ENCODE measurements at regions not wholly inside any gene's neighbourhood (a gene's known extent, or its start where the extent isn't known, plus 50 kb on each side); places are given as distances from the start of the nearest gene placed in this dataset.
"Not testable (repeated sequence)": the region's sequence is repeated elsewhere in the genome, so short reads cannot be mapped to it uniquely, and the experiment has no call there.

DNA sequence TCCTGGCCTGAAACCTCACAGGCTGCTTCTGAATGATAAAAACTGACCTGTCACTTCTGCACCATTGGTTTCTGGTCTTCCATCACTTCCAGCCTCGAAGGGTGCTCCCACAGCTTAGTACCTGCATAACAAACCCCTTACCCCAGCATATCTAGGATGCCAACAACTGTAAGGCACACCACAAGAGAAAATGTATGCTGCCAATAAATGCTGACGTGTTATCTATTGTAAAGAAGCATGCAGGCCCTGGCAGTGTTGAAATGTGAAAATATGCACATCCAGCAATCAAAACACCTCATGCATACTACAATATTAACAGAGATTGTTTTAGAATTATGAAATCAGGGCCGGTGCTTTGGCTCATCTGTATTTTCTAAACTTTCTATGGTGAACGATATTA lies 242.0 kb upstream of the NSMCE3 start:
- DNase-seq (ENCODE audit: low read depth in 3 of 3) = no peak

DNA sequence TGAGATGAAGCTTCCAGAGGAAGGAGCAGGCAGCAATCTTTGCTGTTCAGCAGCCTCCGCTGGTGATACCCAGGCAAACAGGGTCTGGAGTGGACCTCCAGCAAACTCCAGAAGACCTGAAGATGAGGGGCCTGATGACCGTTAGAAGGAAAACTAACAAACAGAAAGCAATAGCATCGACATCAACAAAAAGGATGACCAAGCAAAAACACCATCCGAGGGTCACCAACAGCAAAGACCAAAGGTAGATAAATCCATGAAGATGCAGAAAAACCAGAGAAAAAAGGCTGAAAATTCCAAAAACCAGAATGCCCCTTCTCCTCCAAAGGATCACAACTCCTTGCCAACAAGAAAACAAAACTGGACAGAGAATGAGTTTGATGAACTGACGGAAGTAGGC lies 235.9 kb upstream of the NSMCE3 start:
- DNase-seq (ENCODE audit: low read depth in 3 of 3) = not testable (repeated sequence)

DNA sequence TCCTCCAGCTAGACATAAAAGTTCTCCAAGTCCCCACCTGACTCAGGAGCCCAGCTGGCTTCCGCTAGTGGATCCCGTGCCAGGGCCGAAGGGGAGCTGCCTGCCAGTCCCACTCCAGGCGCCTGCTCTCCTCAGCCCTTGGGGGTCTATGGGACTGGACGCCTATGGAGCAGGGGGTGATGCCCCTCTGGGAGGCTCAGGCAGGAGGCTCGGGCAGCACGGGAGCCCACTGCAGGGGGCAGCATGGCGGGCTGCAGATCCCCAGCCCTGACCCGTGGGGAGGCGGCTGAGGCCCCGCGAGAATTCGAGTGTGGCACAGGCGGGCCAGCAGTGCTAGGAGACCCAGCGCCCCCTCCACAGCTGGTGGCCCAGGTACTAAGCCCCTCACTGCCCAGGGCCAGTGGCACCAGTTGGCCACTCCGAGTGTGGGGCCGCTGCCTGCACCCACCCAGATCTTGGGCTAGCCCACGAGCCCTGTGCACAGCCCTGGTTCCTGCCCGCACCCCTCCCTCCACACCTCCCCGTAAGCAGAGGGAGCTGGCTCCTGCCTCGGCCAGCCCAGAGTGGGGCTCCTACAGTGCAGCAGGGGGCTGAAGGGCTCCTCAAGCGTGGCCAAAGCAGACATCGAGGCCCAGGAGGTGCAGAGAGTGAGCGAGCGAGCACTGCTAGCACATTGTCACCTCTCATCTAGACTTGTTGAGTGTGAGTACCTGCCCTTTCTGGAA lies 221.3 kb upstream of the NSMCE3 start:
- no peak for DNase-seq (ENCODE audit: low read depth in 3 of 3)

DNA sequence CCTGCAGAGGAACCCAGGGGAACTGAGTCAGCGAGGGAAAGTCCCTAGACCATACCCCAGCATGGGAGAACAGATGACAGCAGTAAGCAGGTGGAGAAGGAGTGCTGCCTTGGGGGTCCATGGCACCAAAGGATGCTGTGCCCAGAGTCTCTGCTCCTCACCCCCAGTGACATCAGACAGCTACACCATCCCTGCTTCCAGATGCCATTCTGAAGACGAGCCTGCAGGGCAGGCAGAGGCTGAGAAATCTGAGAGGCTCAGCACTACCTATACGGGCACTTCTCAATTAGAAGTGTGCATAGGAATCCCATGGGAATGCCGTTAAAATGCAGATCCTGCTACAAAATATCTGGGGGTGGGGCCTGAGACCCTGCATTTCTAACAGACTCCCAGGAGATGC lies 211.3 kb upstream of the NSMCE3 start:
- no peak for DNase-seq (ENCODE audit: low read depth in 3 of 3)

DNA sequence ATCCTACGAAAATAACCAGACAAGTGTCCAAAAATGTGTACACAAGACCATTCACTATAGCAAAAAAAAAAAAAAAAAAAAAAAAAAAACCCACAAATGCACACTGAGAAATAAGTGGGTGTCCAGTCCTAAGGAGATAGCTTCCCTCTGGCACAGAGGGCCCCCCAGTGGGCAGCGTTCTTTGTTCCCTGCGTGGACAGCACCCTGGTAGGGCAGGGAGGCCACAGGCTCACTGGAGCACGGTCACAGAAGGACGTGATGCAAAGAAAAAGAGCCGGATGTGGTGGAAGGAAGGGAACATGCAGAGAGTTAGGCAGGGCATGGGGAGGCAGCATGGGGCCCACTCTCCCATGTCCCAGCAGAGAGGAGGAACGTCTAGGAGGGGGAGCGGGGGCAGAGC lies 210.7 kb upstream of the NSMCE3 start:
- no peak for DNase-seq (ENCODE audit: low read depth in 3 of 3)

DNA sequence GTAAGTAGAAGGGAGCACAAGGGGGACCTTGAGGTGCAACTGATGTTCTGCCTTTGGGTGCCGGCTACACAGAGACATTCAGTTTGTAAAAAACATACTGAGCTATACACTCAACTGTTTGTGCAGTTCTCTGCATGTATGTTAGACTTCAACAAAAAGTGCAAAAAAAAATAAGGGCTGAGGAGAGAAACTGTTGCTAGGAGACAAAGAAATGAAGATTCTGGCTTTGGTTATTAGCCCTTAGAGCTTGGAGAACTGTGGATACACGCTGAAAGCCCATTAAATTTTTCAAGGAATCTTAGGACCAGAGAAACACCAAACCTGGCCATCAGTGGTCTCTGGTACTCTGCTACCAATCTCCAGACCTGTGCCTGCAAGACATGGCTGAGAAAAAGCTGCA lies 207.6 kb upstream of the NSMCE3 start:
- DNase-seq (ENCODE audit: low read depth in 3 of 3) = no peak

GRCh38 chr15:29476503-29477080 lies 207.0 kb upstream of the NSMCE3 start:
- no peak for DNase-seq (ENCODE audit: low read depth in 3 of 3)

DNA sequence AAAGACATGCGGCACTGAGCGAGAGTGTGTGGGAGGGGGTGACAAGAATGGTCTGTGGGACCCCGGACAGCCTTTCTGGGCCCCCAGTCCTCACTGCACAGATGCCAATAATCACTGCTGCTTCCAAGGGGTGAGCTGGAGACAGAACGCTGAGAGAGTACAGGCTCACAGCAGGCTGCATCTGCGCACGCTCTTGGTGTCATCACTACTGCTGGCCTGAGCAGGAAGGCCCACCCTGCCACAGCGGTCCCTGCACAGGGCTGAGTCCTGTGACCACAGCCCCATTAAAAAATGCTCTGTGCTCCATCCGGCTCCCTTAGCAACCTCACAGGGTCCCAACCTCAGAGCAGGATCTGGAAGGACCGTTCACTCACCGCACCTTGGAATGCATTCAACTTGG lies 205.5 kb upstream of the NSMCE3 start:
- no peak for DNase-seq (ENCODE audit: low read depth in 3 of 3)

- DNase-seq (ENCODE audit: low read depth in 3 of 3) = no peak
Observed at GRCh38 chr15:29473621-29474105, 204.0 kb upstream of the NSMCE3 start.

DNA sequence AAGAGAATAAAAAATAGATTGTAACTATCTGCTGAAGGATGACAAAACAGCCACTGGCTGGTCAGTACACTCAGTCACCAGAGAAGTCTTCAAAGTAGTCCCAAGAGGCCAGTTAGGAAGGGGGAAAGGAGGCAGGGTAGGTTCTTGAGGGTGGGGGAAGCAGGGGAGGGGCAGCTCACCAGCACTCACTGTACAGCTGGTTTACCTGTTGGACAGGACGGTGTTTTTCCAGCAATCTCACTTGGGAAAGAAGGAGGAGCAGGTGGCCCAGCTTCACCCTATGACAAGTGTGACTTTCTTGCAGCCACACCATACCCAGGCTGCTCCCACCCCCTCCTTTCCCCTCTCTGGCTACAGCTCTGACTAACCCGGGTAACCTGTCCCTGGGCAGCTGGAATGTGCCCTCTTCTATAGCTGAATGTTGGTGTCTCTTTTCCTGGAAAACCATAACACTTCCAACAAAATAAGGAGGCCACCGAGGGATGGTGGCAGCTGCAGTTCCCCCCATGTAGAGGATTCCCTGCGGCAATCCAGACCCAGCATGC lies 203.4 kb upstream of the NSMCE3 start:
- DNase-seq (ENCODE audit: low read depth in 3 of 3) = no peak

DNA sequence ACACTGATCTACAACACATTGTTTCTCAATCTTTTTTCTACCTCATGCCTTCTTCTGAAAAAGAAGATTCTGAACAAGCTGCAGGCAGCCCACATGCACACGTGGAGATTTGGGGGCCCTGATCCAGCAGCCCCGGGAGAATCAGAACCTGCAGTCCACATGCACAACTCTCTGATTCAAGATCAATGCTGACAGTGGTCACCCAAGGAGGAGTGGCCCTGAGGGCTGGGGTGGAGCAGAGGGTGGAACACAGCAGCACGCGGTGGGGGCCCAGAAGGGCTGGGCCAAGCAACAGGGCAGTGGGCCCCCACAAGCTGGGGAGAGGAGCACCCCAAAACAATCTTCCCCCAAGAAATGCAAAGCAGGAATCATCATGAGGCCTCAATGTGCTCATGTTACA lies 202.1 kb upstream of the NSMCE3 start:
- DNase-seq (ENCODE audit: low read depth in 3 of 3) = no peak

- no peak for DNase-seq (ENCODE audit: low read depth in 3 of 3)
Observed at GRCh38 chr15:29471306-29471705, 201.7 kb upstream of the NSMCE3 start.

- no peak for DNase-seq (ENCODE audit: low read depth in 3 of 3)
Observed at GRCh38 chr15:29470794-29471193, 201.2 kb upstream of the NSMCE3 start.

- DNase-seq (ENCODE audit: low read depth in 3 of 3) = no peak
Observed at GRCh38 chr15:29470311-29470710, 200.7 kb upstream of the NSMCE3 start.

DNA sequence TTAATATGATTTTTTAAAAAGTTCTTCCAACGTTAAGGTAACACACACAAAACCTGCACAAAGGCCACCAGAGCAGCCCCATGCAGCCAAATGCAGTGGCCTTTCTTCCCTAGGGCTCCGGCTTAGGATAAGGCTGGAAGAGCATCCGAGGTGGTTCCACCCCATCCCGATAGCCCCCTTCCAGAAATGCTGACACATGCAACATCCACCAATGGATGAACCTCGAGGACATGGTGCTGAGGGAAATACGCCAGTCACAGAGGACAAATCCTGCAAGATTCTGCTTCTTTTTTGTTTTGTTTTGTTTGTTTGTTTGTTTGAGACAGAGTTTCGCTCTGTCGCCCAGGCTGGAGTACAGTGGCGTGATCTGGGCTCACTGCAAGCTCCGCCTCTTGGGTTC lies 199.3 kb upstream of the NSMCE3 start:
- no peak for DNase-seq (ENCODE audit: low read depth in 3 of 3)

GRCh38 chr15:29467091-29467490 lies 197.5 kb upstream of the NSMCE3 start:
- DNase-seq (ENCODE audit: low read depth in 3 of 3) = no peak

GRCh38 chr15:29466292-29466691 lies 196.7 kb upstream of the NSMCE3 start:
- no peak for DNase-seq (ENCODE audit: low read depth in 3 of 3)

- DNase-seq (ENCODE audit: low read depth in 3 of 3) = no peak
Observed at GRCh38 chr15:29465816-29466215, 196.2 kb upstream of the NSMCE3 start.

- DNase-seq (ENCODE audit: low read depth in 3 of 3) = no peak
Observed at GRCh38 chr15:29465196-29465595, 195.6 kb upstream of the NSMCE3 start.

DNA sequence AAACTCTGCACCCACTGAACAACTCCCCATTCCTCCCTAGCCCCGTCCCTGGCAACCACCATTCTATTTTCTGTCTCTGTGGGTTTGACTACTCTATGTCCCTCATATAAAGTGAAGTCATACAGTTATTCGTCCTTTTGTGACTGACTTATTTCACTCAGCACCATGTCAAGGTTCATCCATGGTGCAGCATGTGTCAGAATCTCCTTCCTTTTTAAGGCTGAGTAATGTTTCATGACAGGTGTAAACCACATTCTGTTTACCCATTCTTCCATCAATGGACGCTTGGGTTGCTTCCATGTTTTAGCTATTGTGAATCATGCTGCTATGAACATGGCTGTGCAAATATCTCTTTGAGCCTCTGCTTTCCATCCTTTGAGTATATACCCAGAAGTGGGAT lies 192.3 kb upstream of the NSMCE3 start:
- no peak for DNase-seq (ENCODE audit: low read depth in 3 of 3)

DNA sequence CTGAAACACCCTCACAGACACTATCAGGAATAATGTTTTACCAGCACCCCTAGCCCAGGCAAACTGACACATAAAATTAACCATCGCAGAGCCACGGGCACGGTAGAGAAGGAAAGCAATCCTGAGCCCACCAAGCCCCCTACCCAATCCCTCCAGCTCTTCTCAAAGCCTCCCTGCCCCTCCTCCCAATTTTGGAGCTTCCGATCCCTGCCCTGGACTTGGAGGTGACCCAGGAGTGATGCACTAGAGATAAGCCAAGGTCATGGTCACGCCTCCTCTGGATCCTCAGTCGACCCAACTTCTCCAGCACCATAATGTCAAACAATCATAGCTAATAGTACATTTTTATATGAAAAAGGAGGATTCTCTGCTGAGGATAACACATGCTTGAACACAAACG lies 188.7 kb upstream of the NSMCE3 start:
- DNase-seq (ENCODE audit: low read depth in 3 of 3) = no peak

- no peak for DNase-seq (ENCODE audit: low read depth in 3 of 3)
Observed at GRCh38 chr15:29457729-29458128, 188.1 kb upstream of the NSMCE3 start.

DNA sequence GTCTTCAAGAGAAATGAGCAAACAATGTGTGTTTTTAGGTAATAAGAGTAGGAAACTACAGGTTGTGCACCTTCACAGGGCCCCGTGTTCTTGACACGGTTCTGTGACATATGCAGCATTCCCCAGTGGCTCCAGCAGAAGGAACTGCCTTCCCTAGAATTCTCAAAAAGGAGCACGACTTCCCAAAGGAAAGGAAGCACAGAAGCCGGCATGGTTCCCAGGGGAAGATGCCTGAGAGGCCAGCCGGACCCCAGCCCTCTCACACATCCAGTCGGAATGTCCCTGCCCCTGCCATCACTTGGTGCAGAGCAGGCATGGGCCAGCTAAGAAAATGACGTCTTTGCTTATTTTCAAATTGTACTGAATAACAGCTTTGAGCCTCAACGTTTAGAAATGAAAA lies 187.3 kb upstream of the NSMCE3 start:
- DNase-seq (ENCODE audit: low read depth in 3 of 3) = no peak
